Spleen (tissue), 11 donors: ENCODE measurements at regions not wholly inside any gene's neighbourhood (a gene's known extent, or its start where the extent isn't known, plus 50 kb on each side); places are given as distances from the start of the nearest gene placed in this dataset.
"Not testable (repeated sequence)": the region's sequence is repeated elsewhere in the genome, so short reads cannot be mapped to it uniquely, and the experiment has no call there.

Experiments
- DNase-seq: peaks from one replicate; pipeline ENCODE4 v3.0.0-alpha.2; 2020
- H3K27ac ChIP-seq, 8 donors: fragments of 200-600 bp; sonication (generic) in 7 of 8; 1 replicate in 4 of 8; 2 replicates in 4 of 8; pipeline versions ENCODE4 v1.5.0 to v1.8.0; 2016 to 2021; ENCODE audit warnings: inconsistent platforms in 4 of 8, mild to moderate bottlenecking in 4 of 8, moderate library complexity in 1 of 8
- H3K27me3 ChIP-seq, 7 donors: fragments of 200-600 bp; sonication (generic) in 6 of 7; replicated peaks in 1 of 7; 1 replicate in 4 of 7; 2 replicates in 3 of 7; pipeline versions ENCODE4 v1.5.0 to v1.8.0; 2016 to 2021; ENCODE audit warnings: inconsistent platforms in 3 of 7, mild to moderate bottlenecking in 1 of 7
- H3K36me3 ChIP-seq, 6 donors: fragments of 200-600 bp; sonication (generic) in 5 of 6; 1 replicate in 4 of 6; 2 replicates in 2 of 6; pipeline versions ENCODE4 v1.5.0 to v1.8.0; 2016 to 2021; ENCODE audit warnings: inconsistent platforms in 2 of 6
- H3K4me1 ChIP-seq, 6 donors: fragments of 200-600 bp; sonication (generic) in 5 of 6; 1 replicate in 3 of 6; 2 replicates in 3 of 6; pipeline versions ENCODE4 v1.5.0 to v1.8.0; 2016 to 2021; ENCODE audit warnings: inconsistent platforms in 3 of 6
- H3K4me3 ChIP-seq, 8 donors: fragments of 200-600 bp; sonication (generic) in 7 of 8; 1 replicate in 4 of 8; 2 replicates in 4 of 8; pipeline versions ENCODE4 v1.5.0 to v1.8.0; 2016 to 2021; ENCODE audit warnings: inconsistent platforms in 4 of 8, mild to moderate bottlenecking in 4 of 8, moderate library complexity in 2 of 8
- H3K9me3 ChIP-seq, 8 donors: fragments of 200-600 bp; sonication (generic) in 7 of 8; 1 replicate in 4 of 8; 2 replicates in 4 of 8; pipeline versions ENCODE4 v1.5.0 to v1.8.0; 2016 to 2021; ENCODE audit warnings: inconsistent platforms in 4 of 8
- WGBS, 5 donors: extraction: QIAGEN DNeasy Blood & Tissue Kit in 3 of 5; methylation state at CpG; one replicate each; pipeline versions ENCODE4 v1.1.5 to v1.1.7; 2013 to 2018; 5-methylcytosine and 5-hydroxymethylcytosine counted together
- intact Hi-C: fragments of 100-400 bp; cut with DNase I; formaldehyde crosslinking; loops from one replicate; pipeline ENCODE4 v1.15.0; 2023; ENCODE audit warnings: low total_unique reads
- TF ChIP-seq, protein P1 (sequence below), 11 experiments: fragments of 200-600 bp in 7 of 11; fragments of 450-650 bp in 4 of 11; sonication (generic) in 4 of 11; IDR thresholded peaks in 8 of 11; conservative IDR thresholded peaks in 3 of 11; 1 replicate in 7 of 11; 2 replicates in 4 of 11; pipeline versions ENCODE4 v1.4.0 to v1.8.0; 2016 to 2021; ENCODE audit warnings: antibody characterized with exemption in 11 of 11, inconsistent platforms in 4 of 11, mild to moderate bottlenecking in 1 of 11
- donor health status: healthy with polysubstance abuse.
- donor health status: DM: no; HTN: no; CAD: no; lungs with moderate emphysema.
- donor health status: DM: no; HTN: no; CAD: no.
- donor health status: Bipolar disorder and iron deficiency.
- donor health status: healthy.
- donor health status: DM: no; HTN: no; CAD: no.
- donor health status: DM: yes; HTN: yes; CAD: no.

DNA sequence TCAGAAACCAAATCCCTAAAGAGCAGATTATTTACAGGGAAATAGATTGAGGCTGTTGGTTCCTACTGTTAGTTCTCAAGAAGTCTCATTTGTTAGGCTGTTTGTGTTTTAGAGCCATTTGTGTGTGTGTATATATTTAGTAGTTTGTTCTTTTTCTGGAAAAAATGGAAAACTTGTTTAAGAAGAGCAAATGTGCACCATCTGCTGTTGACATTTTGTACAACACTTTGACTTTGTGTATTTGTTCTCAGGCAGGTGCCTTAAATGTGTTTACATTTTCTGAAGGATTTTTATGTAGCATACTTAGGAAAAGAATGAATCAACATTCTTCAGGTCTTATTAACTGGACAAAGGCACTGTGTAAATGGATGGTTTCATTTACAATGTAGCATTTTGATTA, 163.7 kb upstream of the FOLH1 start:
- TF ChIP-seq, protein P1, sequence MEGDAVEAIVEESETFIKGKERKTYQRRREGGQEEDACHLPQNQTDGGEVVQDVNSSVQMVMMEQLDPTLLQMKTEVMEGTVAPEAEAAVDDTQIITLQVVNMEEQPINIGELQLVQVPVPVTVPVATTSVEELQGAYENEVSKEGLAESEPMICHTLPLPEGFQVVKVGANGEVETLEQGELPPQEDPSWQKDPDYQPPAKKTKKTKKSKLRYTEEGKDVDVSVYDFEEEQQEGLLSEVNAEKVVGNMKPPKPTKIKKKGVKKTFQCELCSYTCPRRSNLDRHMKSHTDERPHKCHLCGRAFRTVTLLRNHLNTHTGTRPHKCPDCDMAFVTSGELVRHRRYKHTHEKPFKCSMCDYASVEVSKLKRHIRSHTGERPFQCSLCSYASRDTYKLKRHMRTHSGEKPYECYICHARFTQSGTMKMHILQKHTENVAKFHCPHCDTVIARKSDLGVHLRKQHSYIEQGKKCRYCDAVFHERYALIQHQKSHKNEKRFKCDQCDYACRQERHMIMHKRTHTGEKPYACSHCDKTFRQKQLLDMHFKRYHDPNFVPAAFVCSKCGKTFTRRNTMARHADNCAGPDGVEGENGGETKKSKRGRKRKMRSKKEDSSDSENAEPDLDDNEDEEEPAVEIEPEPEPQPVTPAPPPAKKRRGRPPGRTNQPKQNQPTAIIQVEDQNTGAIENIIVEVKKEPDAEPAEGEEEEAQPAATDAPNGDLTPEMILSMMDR (IDR thresholded peaks at IDR 0.05 in 8 of 11, conservative IDR thresholded peaks at IDR 0.05 in 3 of 11), result peak in 4 of 11 experiments; percentile 15 to 27 (median 20)
- H3K9me3 ChIP-seq, DNase-seq, H3K4me3 ChIP-seq, H3K36me3 ChIP-seq, H3K27ac ChIP-seq, H3K27me3 ChIP-seq, H3K4me1 ChIP-seq, intact Hi-C loops: not testable (repeated sequence)

DNA sequence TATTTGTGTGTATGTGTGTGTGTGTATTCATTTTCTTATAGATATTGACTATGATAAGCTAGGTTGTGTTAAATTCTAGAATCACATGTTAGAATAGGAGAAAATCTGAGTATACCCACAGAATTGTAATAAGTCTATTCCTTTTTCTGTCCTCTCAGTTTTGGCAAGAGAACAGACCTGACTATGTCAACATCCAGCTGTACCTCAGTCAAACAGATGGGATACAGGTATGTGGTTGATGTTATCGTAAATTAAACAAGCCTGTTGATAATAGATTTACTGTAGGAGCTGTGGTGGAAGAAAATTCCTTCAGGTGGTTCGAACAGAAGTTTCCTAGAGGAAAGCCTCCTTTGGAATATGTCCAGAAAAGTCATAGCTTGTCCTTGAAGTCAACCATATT, 160.2 kb upstream of the FOLH1 start:
- 81 to 87% (median 85%) methylated on average over 2 of the region's 2 CpGs for WGBS, 5 donors
- H3K9me3 ChIP-seq, DNase-seq, H3K4me3 ChIP-seq, H3K36me3 ChIP-seq, H3K27ac ChIP-seq, H3K27me3 ChIP-seq, intact Hi-C loops, H3K4me1 ChIP-seq: not testable (repeated sequence)

DNA sequence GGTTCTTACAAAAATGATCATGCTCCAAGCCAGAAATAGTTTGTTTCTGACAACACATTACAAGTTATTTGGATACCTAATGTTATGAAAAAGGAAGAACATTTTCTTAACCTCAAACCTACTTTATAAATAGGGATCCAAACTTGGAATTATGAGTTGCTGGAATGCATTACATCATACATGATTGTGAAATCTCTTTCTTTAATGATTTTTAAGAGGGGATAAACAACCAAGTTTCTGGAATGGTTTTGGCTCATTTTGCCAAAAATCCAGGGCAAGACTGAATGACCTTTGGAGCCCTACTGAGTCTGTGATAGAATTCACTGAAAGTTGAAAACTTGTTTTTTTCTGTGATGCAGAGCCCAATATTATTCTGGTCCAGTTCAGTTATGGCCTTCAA, 157.0 kb upstream of the FOLH1 start:
- H3K4me3 ChIP-seq, intact Hi-C loops, H3K27ac ChIP-seq, H3K4me1 ChIP-seq, H3K36me3 ChIP-seq, H3K27me3 ChIP-seq, H3K9me3 ChIP-seq, DNase-seq: not testable (repeated sequence)

DNA sequence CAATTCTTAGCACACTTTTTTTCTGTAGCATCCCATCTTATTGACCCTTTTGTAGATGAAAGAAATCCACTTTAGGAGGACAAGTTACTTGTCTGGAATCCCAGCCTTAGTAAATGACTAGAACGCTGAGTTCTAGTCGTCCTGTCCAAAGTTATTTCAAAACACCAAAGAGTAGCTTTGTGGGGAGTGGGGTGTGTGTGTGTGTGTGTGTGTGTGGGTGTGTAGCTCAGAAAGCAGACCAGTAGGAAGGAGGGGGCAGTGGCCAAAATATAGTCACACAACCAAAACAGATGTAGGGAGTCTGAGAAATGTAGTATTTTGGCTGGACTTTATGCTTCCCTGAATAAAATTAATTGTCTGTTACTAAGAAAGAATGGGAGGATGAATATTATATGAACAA, 154.6 kb upstream of the FOLH1 start:
- DNase-seq, H3K4me1 ChIP-seq, intact Hi-C loops, H3K9me3 ChIP-seq, H3K27me3 ChIP-seq, H3K36me3 ChIP-seq, H3K4me3 ChIP-seq, H3K27ac ChIP-seq: not testable (repeated sequence)
- WGBS, 5 donors, result 89 to 94% (median 91%) methylated on average over 2 of the region's 2 CpGs

DNA sequence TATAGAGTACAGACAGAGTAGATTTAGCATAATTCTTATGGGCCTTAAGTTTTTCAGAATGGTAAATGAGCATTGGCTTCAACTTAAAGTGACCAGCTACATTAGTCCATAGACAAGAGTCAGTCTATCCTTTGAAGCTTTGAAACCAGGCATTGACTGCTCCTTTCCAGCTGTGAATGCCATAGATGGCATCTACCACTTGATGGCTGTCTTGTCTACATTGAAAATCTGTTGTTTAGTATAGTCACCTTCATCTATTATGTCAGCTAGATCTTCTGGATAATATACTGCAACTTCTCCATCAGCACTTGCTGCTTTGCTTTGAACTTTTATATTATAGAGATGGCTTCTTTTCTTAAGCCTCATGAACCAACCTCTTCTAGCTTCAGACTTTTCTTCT, 146.1 kb upstream of the FOLH1 start:
- intact Hi-C loops, H3K4me1 ChIP-seq, H3K27ac ChIP-seq, H3K9me3 ChIP-seq, DNase-seq, H3K27me3 ChIP-seq, H3K4me3 ChIP-seq, H3K36me3 ChIP-seq: not testable (repeated sequence)

DNA sequence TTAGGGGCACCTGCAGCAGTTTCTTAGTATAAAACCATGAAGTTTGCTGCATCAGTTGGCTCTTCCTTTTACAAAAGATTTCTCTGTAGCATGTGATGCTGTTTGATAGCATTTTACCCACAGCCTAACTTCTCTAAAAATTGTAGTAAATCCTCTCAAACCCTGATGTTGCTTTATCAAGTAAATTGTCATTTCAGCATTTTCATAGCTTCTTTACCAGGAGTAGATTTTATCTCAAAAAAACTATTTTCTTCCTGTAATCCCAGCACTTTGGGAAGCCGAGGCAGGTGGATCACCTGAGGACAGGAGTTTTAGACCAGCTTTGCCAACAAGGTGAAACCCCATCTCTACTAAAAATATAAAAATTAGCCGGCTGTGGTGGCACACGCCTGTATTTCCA, 144.5 kb upstream of the FOLH1 start:
- 86 to 94% (median 89%) methylated on average over 3 of the region's 3 CpGs for WGBS, 5 donors

DNA sequence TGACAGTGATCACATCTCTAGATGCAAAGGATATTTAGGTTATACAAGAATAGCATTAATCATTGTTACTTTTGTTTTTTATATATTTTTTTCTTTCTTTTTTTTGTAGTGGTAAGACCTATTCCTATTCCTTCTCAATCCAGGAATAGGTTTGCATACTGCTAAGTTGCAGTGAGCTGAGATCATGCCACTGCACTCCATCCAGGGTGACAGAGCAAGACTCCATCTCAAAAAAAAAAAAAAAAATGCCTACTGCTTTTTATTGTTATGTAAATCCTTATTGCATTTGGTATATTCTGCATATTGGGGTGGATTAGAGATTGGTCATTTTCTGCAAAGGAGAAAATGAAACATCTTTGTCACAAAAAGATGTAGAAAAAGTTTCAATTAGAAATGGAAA, 138.2 kb upstream of the FOLH1 start:
- H3K4me1 ChIP-seq, H3K27me3 ChIP-seq, H3K27ac ChIP-seq, H3K4me3 ChIP-seq, H3K9me3 ChIP-seq, DNase-seq, H3K36me3 ChIP-seq, intact Hi-C loops: not testable (repeated sequence)

More for the DNA sequence above, 144.5 kb upstream of the FOLH1 start:
- H3K36me3 ChIP-seq, H3K4me1 ChIP-seq, H3K9me3 ChIP-seq, intact Hi-C loops, H3K27me3 ChIP-seq, H3K4me3 ChIP-seq, H3K27ac ChIP-seq, DNase-seq: not testable (repeated sequence)

DNA sequence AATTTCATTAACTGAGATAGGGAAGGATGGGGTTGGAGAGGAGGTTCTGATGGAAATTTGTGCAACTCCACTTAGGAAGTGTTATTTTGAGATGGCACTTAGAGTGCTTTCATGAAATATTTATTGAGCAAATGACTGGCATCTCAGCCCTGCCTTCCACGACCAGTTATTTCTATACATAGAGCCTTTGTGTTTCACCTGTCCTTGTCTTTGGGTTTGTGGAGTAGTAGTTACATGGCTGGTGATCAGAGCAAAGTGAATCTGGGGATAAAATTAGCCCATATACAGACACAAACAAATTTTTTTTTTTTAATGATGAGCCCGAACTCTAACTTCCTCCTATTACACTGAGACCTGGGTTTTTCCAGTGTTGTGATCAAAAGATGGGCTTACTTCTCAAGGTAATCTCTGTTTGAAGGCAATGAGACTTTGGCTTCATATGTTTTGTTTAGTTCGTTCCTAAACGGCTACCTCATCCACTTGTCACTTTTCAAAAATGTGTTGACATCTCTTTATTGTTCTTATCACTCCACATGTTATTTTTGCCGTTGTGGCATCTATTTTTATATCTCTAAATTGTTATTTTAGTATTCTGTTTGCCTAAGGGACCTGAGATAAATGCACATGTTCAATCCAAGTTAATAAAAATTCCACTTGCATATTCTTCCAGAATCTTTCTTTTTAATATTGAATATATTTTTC, 120.2 kb upstream of the FOLH1 start:
- H3K27me3 ChIP-seq, DNase-seq, H3K4me1 ChIP-seq, H3K27ac ChIP-seq, H3K36me3 ChIP-seq, H3K4me3 ChIP-seq, intact Hi-C loops: not testable (repeated sequence)
- 60 to 72% (median 61%) methylated on average over 5 of the region's 5 CpGs for WGBS, 5 donors
- H3K9me3 ChIP-seq, result peaks cover 0 to 14% (median under 1%) of the 10 kb centered on the region in 8 donors

DNA sequence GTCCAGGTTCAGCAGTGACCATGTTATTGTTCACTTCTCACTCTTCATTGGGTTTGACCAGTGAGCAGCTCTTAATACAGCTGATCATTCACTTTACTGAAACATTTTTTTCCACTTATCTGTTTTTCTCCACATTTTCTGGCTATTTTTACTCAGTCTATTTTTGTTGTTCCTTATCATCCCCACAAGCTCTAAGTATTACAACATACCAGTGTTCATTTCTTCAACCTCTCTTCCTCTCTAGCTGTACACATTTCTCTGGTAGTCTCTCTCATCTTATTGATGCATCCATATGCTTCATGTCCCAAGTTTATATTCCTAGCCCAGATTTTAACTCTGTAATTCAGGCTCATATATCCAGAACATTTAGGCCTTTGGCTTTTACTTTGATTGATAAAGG, 119.4 kb upstream of the FOLH1 start:
- intact Hi-C loops, H3K27me3 ChIP-seq, H3K36me3 ChIP-seq, DNase-seq, H3K27ac ChIP-seq, H3K4me3 ChIP-seq, H3K4me1 ChIP-seq: not testable (repeated sequence)
- peaks cover 0 to 23% (median 9%) of the 10 kb centered on the region in 8 donors for H3K9me3 ChIP-seq

DNA sequence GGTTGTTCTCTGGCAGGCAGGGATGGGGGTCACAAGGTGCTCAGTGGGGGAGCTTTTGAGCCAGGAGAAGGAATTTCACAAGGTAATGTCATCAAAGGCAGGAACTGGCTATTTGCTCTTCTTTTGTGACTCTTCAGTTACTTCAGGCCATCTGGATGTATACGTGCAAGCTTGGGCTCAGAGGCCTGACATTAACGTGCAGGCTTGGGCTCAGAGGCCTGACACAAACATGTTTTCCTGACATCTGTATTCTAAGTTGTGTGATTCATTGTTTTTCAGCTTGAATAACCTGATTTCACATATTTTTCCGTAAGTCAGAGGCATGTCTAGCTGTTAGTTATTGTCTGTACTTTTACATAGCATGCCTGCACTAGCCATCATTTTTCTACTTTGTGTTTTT, 118.2 kb upstream of the FOLH1 start:
- H3K9me3 ChIP-seq, result peaks cover 0 to 34% (median 19%) of the 10 kb centered on the region in 8 donors
- H3K27me3 ChIP-seq, H3K27ac ChIP-seq, H3K36me3 ChIP-seq, DNase-seq, H3K4me1 ChIP-seq, H3K4me3 ChIP-seq, intact Hi-C loops: not testable (repeated sequence)
- WGBS, 5 donors, result 57 to 69% (median 65%) methylated on average over 3 of the region's 3 CpGs
